PC-3 (cell line): ENCODE measurements at regions not wholly inside any gene's neighbourhood (a gene's known extent, or its start where the extent isn't known, plus 50 kb on each side); places are given as distances from the start of the nearest gene placed in this dataset.

Experiments used
- EZH2 ChIP-seq: fragments of 300-600 bp; sonication (generic); IDR thresholded peaks from one replicate; pipeline ENCODE4 v1.6.1; 2017; ENCODE audit warnings: antibody characterized with exemption, mild to moderate bottlenecking, low read length; ENCODE audit not compliant: unreplicated experiment
- EZH2phosphoT487 ChIP-seq: fragments of 300-600 bp; sonication (generic); IDR thresholded peaks from 2 replicates; pipeline ENCODE4 v1.6.1; 2018; ENCODE audit warnings: mild to moderate bottlenecking, antibody characterized with exemption, low read length, borderline replicate concordance

GRCh38 chr2:234422273-234422732, 74.6 kb downstream of the ARL4C start:
- TF ChIP-seq EZH2phosphoT487 = no peak
- no peak for TF ChIP-seq EZH2
